Loucy (cell line): ENCODE measurements at regions not wholly inside any gene's neighbourhood (a gene's known extent, or its start where the extent isn't known, plus 50 kb on each side); places are given as distances from the start of the nearest gene placed in this dataset.
"Not testable (repeated sequence)": the region's sequence is repeated elsewhere in the genome, so short reads cannot be mapped to it uniquely, and the experiment has no call there.

Source experiments
- H2AFZ ChIP-seq: fragments of 200-600 bp; sonication (generic); 2 replicates; pipeline ENCODE4 v1.6.0; 2016; ENCODE audit warnings: antibody characterized with exemption, mild to moderate bottlenecking, low read length, moderate library complexity
- H3F3A ChIP-seq: fragments of 200-600 bp; 2 replicates; pipeline ENCODE4 v1.6.0; 2016; ENCODE audit warnings: antibody characterized with exemption, low read depth, mild to moderate bottlenecking
- H3K27me3 ChIP-seq: fragments of 200-600 bp; sonication (generic); 2 replicates; pipeline ENCODE4 v1.6.1; 2014; ENCODE audit warnings: low read length, mild to moderate bottlenecking; ENCODE audit not compliant: insufficient read depth, poor library complexity, severe bottlenecking
- H3K36me3 ChIP-seq: fragments of 200-600 bp; sonication (generic); 2 replicates; pipeline ENCODE4 v1.6.1; 2016; ENCODE audit warnings: low read length; ENCODE audit not compliant: insufficient read depth
- H3K4me1 ChIP-seq: fragments of 200-600 bp; sonication (generic); 2 replicates; pipeline ENCODE4 v1.5.1; 2014; ENCODE audit warnings: low read length, mild to moderate bottlenecking; ENCODE audit not compliant: insufficient read depth, poor library complexity, severe bottlenecking
- H3K4me2 ChIP-seq: fragments of 200-600 bp; sonication (generic); 2 replicates; pipeline ENCODE4 v1.6.0; 2014; ENCODE audit warnings: antibody characterized with exemption, low read length, low read depth, mild to moderate bottlenecking; ENCODE audit not compliant: poor library complexity, severe bottlenecking
- H3K4me3 ChIP-seq: fragments of 200-600 bp; sonication (generic); 2 replicates; pipeline ENCODE4 v1.5.1; 2014; ENCODE audit warnings: low read length, mild to moderate bottlenecking, mixed read lengths; ENCODE audit not compliant: poor library complexity, severe bottlenecking
- H3K79me2 ChIP-seq: fragments of 200-600 bp; sonication (generic); 2 replicates; pipeline ENCODE4 v1.6.1; 2014; ENCODE audit warnings: low read length; ENCODE audit not compliant: insufficient read depth
- H3K9ac ChIP-seq: fragments of 200-600 bp; sonication (generic); 2 replicates; pipeline ENCODE4 v1.6.0; 2014; ENCODE audit warnings: mild to moderate bottlenecking, low read depth, low read length, moderate library complexity; ENCODE audit not compliant: poor library complexity, severe bottlenecking
- H3K9me2 ChIP-seq: fragments of 200-600 bp; sonication (generic); replicated peaks from 2 replicates; pipeline ENCODE4 v1.6.1; 2016; ENCODE audit warnings: low read depth, low read length, mixed read lengths
- H3K9me3 ChIP-seq: fragments of 200-600 bp; sonication (generic); 2 replicates; pipeline ENCODE4 v1.6.1; 2014; ENCODE audit warnings: mild to moderate bottlenecking, antibody characterized with exemption, low read length, low read depth; ENCODE audit not compliant: insufficient read depth
- H4K20me1 ChIP-seq: fragments of 200-600 bp; sonication (generic); 2 replicates; pipeline ENCODE4 v1.6.0; 2014; ENCODE audit warnings: antibody characterized with exemption, low read length, mild to moderate bottlenecking; ENCODE audit not compliant: insufficient read depth, poor library complexity, severe bottlenecking
- CTCF ChIP-seq: fragments of 200-600 bp; sonication (generic); conservative IDR thresholded peaks from 2 replicates; pipeline ENCODE4 v1.5.1; 2014; ENCODE audit warnings: mild to moderate bottlenecking, antibody characterized with exemption, low read length
- EZH2phosphoT487 ChIP-seq: fragments of 200-600 bp; IDR thresholded peaks from 2 replicates; pipeline ENCODE4 v1.6.1; 2018; ENCODE audit warnings: antibody characterized with exemption, mild to moderate bottlenecking, moderate library complexity, borderline replicate concordance

GRCh38 chr5:53406630-53407316, 73.7 kb upstream of the FST start:
- TF ChIP-seq CTCF: no peak
- no peak for TF ChIP-seq EZH2phosphoT487
- Histone ChIP-seq H3K27me3 (no peaks in the 10 kb centered on the region), H3K9ac (no peak overlapping the region), H4K20me1 (no peaks in the 10 kb centered on the region), H3K4me1 (no peaks in the 10 kb centered on the region), H3K4me3 (no peak overlapping the region), H3F3A (no peaks in the 10 kb centered on the region), H3K36me3 (no peaks in the 10 kb centered on the region), H2AFZ (no peak overlapping the region), H3K4me2 (no peak overlapping the region), H3K79me2 (no peaks in the 10 kb centered on the region), H3K9me2 (no peaks in the 10 kb centered on the region), H3K9me3 (no peaks in the 10 kb centered on the region)

- H3F3A ChIP-seq: no peaks in the 10 kb centered on the region
- no peaks in the 10 kb centered on the region for H3K9me3 ChIP-seq
- H3K4me3 ChIP-seq: no peak overlapping the region
- TF ChIP-seq CTCF: no peak
- TF ChIP-seq EZH2phosphoT487: no peak
- no peak overlapping the region for H3K4me2 ChIP-seq
- no peaks in the 10 kb centered on the region for H4K20me1 ChIP-seq
- no peaks in the 10 kb centered on the region for H3K79me2 ChIP-seq
- no peak overlapping the region for H2AFZ ChIP-seq
- no peaks in the 10 kb centered on the region for H3K27me3 ChIP-seq
- no peaks in the 10 kb centered on the region for H3K4me1 ChIP-seq
- H3K9ac ChIP-seq: no peak overlapping the region
- H3K36me3 ChIP-seq: no peaks in the 10 kb centered on the region
- H3K9me2 ChIP-seq: no peaks in the 10 kb centered on the region
Measured at GRCh38 chr5:53407373-53407772, 73.1 kb upstream of the FST start.

GRCh38 chr5:53411388-53411787, 69.0 kb upstream of the FST start:
- no peaks in the 10 kb centered on the region for H3K36me3 ChIP-seq
- H3K9me3 ChIP-seq: no peaks in the 10 kb centered on the region
- H3F3A ChIP-seq: no peaks in the 10 kb centered on the region
- no peaks in the 10 kb centered on the region for H3K27me3 ChIP-seq
- H3K4me1 ChIP-seq: no peaks in the 10 kb centered on the region
- peak overlapping the region; percentile 37 for H3K4me2 ChIP-seq
- H3K9ac ChIP-seq: no peak overlapping the region
- no peaks in the 10 kb centered on the region for H3K9me2 ChIP-seq
- H2AFZ ChIP-seq: peak overlapping the region; percentile 46
- peak overlapping the region; percentile 11 for H3K4me3 ChIP-seq
- H3K79me2 ChIP-seq: no peaks in the 10 kb centered on the region
- TF ChIP-seq EZH2phosphoT487 (no peak), CTCF (no peak)
- H4K20me1 ChIP-seq: no peaks in the 10 kb centered on the region

- H3K79me2 ChIP-seq, H3K9me2 ChIP-seq, H4K20me1 ChIP-seq, H3K4me2 ChIP-seq, H2AFZ ChIP-seq, H3F3A ChIP-seq, H3K9me3 ChIP-seq, H3K4me3 ChIP-seq, H3K27me3 ChIP-seq, H3K9ac ChIP-seq, H3K36me3 ChIP-seq, H3K4me1 ChIP-seq: not testable (repeated sequence)
Measured at GRCh38 chr5:53412499-53412898, 67.9 kb upstream of the FST start.
